ENCODE measurements at regions not wholly inside any gene's neighbourhood (a gene's known extent, or its start where the extent isn't known, plus 50 kb on each side); places are given as distances from the start of the nearest gene placed in this dataset.

DNA sequence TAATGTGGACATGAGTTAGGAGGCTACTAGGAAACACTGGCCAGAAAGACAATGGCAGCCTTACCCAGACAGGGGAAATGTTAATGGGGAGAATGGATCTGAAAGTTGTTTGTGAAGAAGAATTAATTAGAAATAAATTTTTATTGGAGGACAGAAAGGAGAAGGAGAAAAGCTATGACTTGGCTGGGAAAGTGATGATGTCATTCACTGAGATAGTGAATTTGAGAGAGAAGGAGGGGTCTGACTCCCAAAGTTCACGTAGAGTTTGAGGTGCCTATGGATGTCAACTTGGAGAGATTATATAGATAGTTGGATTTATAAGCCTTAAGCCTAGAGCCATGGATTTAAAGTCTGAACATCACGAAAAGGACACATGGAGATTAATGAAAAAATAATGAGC is 144.6 kb upstream of the ZNF521 start:
- no peak overlapping the region for H3K4me3 ChIP-seq (ENCODE audit: low read depth, low read length, poor library complexity, severe bottlenecking)
- peaks cover 35% of the 10 kb centered on the region for H3K36me3 ChIP-seq (ENCODE audit: insufficient read depth, low read length)
- no peaks in the 10 kb centered on the region for H3K27me3 ChIP-seq (ENCODE audit: insufficient read depth, low read length)
- no peak overlapping the region for H3K4me2 ChIP-seq (ENCODE audit: low read length)
- no peaks in the 10 kb centered on the region for H3K9me2 ChIP-seq (ENCODE audit: low read depth, low read length)
- TF ChIP-seq CTCF (IDR thresholded peaks at IDR 0.05; ENCODE audit: low read length) (no peak), EZH2 (IDR thresholded peaks at IDR 0.05; ENCODE audit: borderline replicate concordance, low read length) (no peak)
- H3K4me1 ChIP-seq (ENCODE audit: insufficient read depth, low read length, severe bottlenecking): peaks cover 28% of the 10 kb centered on the region
- peaks cover 12% of the 10 kb centered on the region for H3K9me3 ChIP-seq (ENCODE audit: low read length)
- H3F3A ChIP-seq (ENCODE audit: insufficient read depth, low read length): no peaks in the 10 kb centered on the region
- H3K27ac ChIP-seq (ENCODE audit: low read depth, low read length, poor library complexity, severe bottlenecking): no peak overlapping the region
- H3K79me2 ChIP-seq (ENCODE audit: insufficient read depth, low read length): no peaks in the 10 kb centered on the region
- no peak overlapping the region for H2AFZ ChIP-seq (ENCODE audit: low read length)
- no peaks in the 10 kb centered on the region for H4K20me1 ChIP-seq (ENCODE audit: insufficient read depth, low read length)
- H3K9ac ChIP-seq (ENCODE audit: low read length): no peak overlapping the region

- no peak overlapping the region for H3K27ac ChIP-seq (ENCODE audit: low read depth, low read length, poor library complexity, severe bottlenecking)
- no peak overlapping the region for H3K4me2 ChIP-seq (ENCODE audit: low read length)
- H3K4me3 ChIP-seq (ENCODE audit: low read depth, low read length, poor library complexity, severe bottlenecking): no peak overlapping the region
- H3K9me3 ChIP-seq (ENCODE audit: low read length): peaks cover 12% of the 10 kb centered on the region
- no peaks in the 10 kb centered on the region for H3K9me2 ChIP-seq (ENCODE audit: low read depth, low read length)
- TF ChIP-seq CTCF (IDR thresholded peaks at IDR 0.05; ENCODE audit: low read length) (no peak), EZH2 (IDR thresholded peaks at IDR 0.05; ENCODE audit: borderline replicate concordance, low read length) (no peak)
- no peaks in the 10 kb centered on the region for H4K20me1 ChIP-seq (ENCODE audit: insufficient read depth, low read length)
- no peak overlapping the region for H3K9ac ChIP-seq (ENCODE audit: low read length)
- H2AFZ ChIP-seq (ENCODE audit: low read length): no peak overlapping the region
- H3K27me3 ChIP-seq (ENCODE audit: insufficient read depth, low read length): no peaks in the 10 kb centered on the region
- H3K4me1 ChIP-seq (ENCODE audit: insufficient read depth, low read length, severe bottlenecking): peaks cover 37% of the 10 kb centered on the region
- peaks cover 34% of the 10 kb centered on the region for H3K36me3 ChIP-seq (ENCODE audit: insufficient read depth, low read length)
- H3F3A ChIP-seq (ENCODE audit: insufficient read depth, low read length): no peaks in the 10 kb centered on the region
- no peaks in the 10 kb centered on the region for H3K79me2 ChIP-seq (ENCODE audit: insufficient read depth, low read length)
Measured at GRCh38 chr18:25495606-25496005, 143.6 kb upstream of the ZNF521 start.

DNA sequence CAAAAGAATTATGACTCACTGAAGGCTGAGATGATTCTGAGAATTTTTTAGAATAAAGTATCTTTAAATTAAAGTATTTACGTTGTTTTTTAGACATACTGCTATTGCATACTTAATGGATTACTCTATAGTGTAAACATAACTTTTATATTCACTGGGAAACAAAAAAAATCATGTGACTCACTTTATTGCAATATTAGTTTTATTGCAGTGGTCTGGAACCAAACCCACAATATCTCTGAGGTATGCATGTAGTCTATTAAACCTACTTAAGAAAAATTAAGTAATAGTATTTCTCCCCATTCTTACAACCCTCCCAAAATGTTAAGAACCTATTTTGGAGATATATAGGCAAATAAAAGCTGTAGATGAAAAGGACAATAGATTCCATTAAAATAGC is 142.9 kb upstream of the ZNF521 start:
- TF ChIP-seq CTCF (IDR thresholded peaks at IDR 0.05; ENCODE audit: low read length) (no peak), EZH2 (IDR thresholded peaks at IDR 0.05; ENCODE audit: borderline replicate concordance, low read length) (no peak)
- Histone ChIP-seq H3K27ac (ENCODE audit: low read depth, low read length, poor library complexity, severe bottlenecking) (no peak overlapping the region), H4K20me1 (ENCODE audit: insufficient read depth, low read length) (no peaks in the 10 kb centered on the region)

More for the DNA sequence above, 142.9 kb upstream of the ZNF521 start:
- H3K4me1 ChIP-seq (ENCODE audit: insufficient read depth, low read length, severe bottlenecking): peaks cover 45% of the 10 kb centered on the region
- no peaks in the 10 kb centered on the region for H3K79me2 ChIP-seq (ENCODE audit: insufficient read depth, low read length)
- no peak overlapping the region for H3K4me3 ChIP-seq (ENCODE audit: low read depth, low read length, poor library complexity, severe bottlenecking)
- H3K4me2 ChIP-seq (ENCODE audit: low read length): no peak overlapping the region
- H3F3A ChIP-seq (ENCODE audit: insufficient read depth, low read length): no peaks in the 10 kb centered on the region
- H2AFZ ChIP-seq (ENCODE audit: low read length): no peak overlapping the region
- H3K9me3 ChIP-seq (ENCODE audit: low read length): peaks cover 12% of the 10 kb centered on the region
- H3K9me2 ChIP-seq (ENCODE audit: low read depth, low read length): no peaks in the 10 kb centered on the region
- no peaks in the 10 kb centered on the region for H3K27me3 ChIP-seq (ENCODE audit: insufficient read depth, low read length)
- no peak overlapping the region for H3K9ac ChIP-seq (ENCODE audit: low read length)
- peaks cover 34% of the 10 kb centered on the region for H3K36me3 ChIP-seq (ENCODE audit: insufficient read depth, low read length)

All from OCI-LY1 (cell line).